IMR-90 (cell line): ENCODE measurements at regions not wholly inside any gene's neighbourhood (a gene's known extent, or its start where the extent isn't known, plus 50 kb on each side); places are given as distances from the start of the nearest gene placed in this dataset.

Experiments
- ATAC-seq: fragments of 200-7000 bp; cut with Tn5 transposase; 2 replicates; pipeline ENCODE4 v1.9.1; 2020; ENCODE audit warnings: low read depth, mild to moderate bottlenecking, moderate library complexity
- BruUV-seq: library from RNA; stranded (reverse); fragments of 400-500 nt; replicated peaks from 2 replicates; lab custom pipeline; 2021; lab: Mats Ljungman, UMichigan
- CTCF ChIA-PET: fragments of 300-600 bp; formaldehyde crosslinking; extraction: SDS; loops from one replicate; lab custom pipeline; 2021; ENCODE audit warnings: antibody characterized with exemption; lab: Yijun Ruan, JAX
- POLR2A ChIA-PET: fragments of 300-600 bp; sonication (Branson Sonifier 250); formaldehyde crosslinking; loops from one replicate; lab custom pipeline; 2022; ENCODE audit warnings: antibody characterized with exemption; ENCODE audit not compliant: unreplicated experiment; lab: Charles Lee
- DNase-seq: peaks from one replicate; pipeline ENCODE4 v3.0.0; 2013
- H2AFZ ChIP-seq: replicated peaks from 2 replicates; pipeline ENCODE3; 2013; ENCODE audit warnings: low read length, mild to moderate bottlenecking; ENCODE audit not compliant: poor library complexity
- H2AK5ac ChIP-seq: 2 replicates; pipeline ENCODE4 v1.6.1; 2013; ENCODE audit warnings: low read depth, low read length, inconsistent platforms
- H2AK9ac ChIP-seq: replicated peaks from 2 replicates; pipeline ENCODE3; 2013; ENCODE audit warnings: mild to moderate bottlenecking, low read depth, low read length, moderate library complexity; ENCODE audit not compliant: poor library complexity
- H2BK120ac ChIP-seq: 2 replicates; pipeline ENCODE4 v1.6.1; 2013; ENCODE audit warnings: low read depth, low read length, inconsistent platforms
- H2BK15ac ChIP-seq: 3 replicates; pipeline ENCODE4 v1.6.1; 2013; ENCODE audit warnings: low read depth, low read length, inconsistent platforms
- H2BK20ac ChIP-seq: 2 replicates; pipeline ENCODE4 v1.6.1; 2013; ENCODE audit warnings: low read depth, mild to moderate bottlenecking, inconsistent platforms, low read length, moderate library complexity
- H2BK5ac ChIP-seq: 2 replicates; pipeline ENCODE4 v1.6.1; 2013; ENCODE audit warnings: mild to moderate bottlenecking, low read depth, low read length, inconsistent platforms; ENCODE audit not compliant: poor library complexity, severe bottlenecking
- H3K14ac ChIP-seq: replicated peaks from 2 replicates; pipeline ENCODE4 v1.6.1; 2013; ENCODE audit warnings: low read depth, low read length, inconsistent platforms
- H3K18ac ChIP-seq: 2 replicates; pipeline ENCODE4 v1.6.1; 2013; ENCODE audit warnings: low read depth, low read length, control low read depth
- H3K23ac ChIP-seq: 2 replicates; pipeline ENCODE4 v1.6.1; 2013; ENCODE audit warnings: low read depth, low read length, inconsistent platforms
- H3K27ac ChIP-seq: 2 replicates; pipeline ENCODE4 v1.5.1; 2013; ENCODE audit warnings: mild to moderate bottlenecking, control low read depth, low read length; ENCODE audit not compliant: insufficient read depth
- H3K27me3 ChIP-seq: 2 replicates; pipeline ENCODE4 v1.6.1; 2013; ENCODE audit warnings: low read length; ENCODE audit not compliant: control insufficient read depth, insufficient read depth
- H3K36me3 ChIP-seq: 2 replicates; pipeline ENCODE4 v1.6.1; 2013; ENCODE audit warnings: low read length, mixed read lengths; ENCODE audit not compliant: control insufficient read depth, insufficient read depth
- H3K4ac ChIP-seq: 2 replicates; pipeline ENCODE4 v1.6.1; 2013; ENCODE audit warnings: low read depth, low read length, inconsistent platforms
- H3K4me1 ChIP-seq: 2 replicates; pipeline ENCODE4 v1.6.1; 2013; ENCODE audit warnings: low read length, mixed read lengths; ENCODE audit not compliant: control insufficient read depth, insufficient read depth
- H3K4me2 ChIP-seq: 2 replicates; pipeline ENCODE4 v1.6.1; 2013; ENCODE audit warnings: low read depth, mild to moderate bottlenecking, control low read depth, low read length, moderate library complexity
- H3K4me3 ChIP-seq: 2 replicates; pipeline ENCODE4 v1.5.1; 2013; ENCODE audit warnings: low read depth, mild to moderate bottlenecking, control low read depth, low read length, moderate library complexity; ENCODE audit not compliant: insufficient read depth
- H3K56ac ChIP-seq: 2 replicates; pipeline ENCODE4 v1.6.1; 2013; ENCODE audit warnings: low read length, inconsistent platforms; ENCODE audit not compliant: insufficient read depth; ENCODE audit errors: extremely low read depth
- H3K79me1 ChIP-seq, 2 experiments: 2 replicates each; pipeline ENCODE4 v1.6.1; 2013; ENCODE audit warnings: low read length in 2 of 2, inconsistent platforms in 1 of 2, low read depth in 1 of 2
- H3K9ac ChIP-seq: 2 replicates; pipeline ENCODE4 v1.6.1; 2013; ENCODE audit warnings: low read depth, low read length, control low read depth
- H3K9me1 ChIP-seq: 2 replicates; pipeline ENCODE4 v1.6.1; 2013; ENCODE audit warnings: low read length, inconsistent platforms; ENCODE audit not compliant: insufficient read depth
- H3K9me3 ChIP-seq: 2 replicates; pipeline ENCODE4 v1.6.1; 2013; ENCODE audit warnings: low read length; ENCODE audit not compliant: control insufficient read depth, insufficient read depth
- H4K20me1 ChIP-seq: 2 replicates; pipeline ENCODE4 v1.6.1; 2013; ENCODE audit warnings: low read length, inconsistent platforms; ENCODE audit not compliant: insufficient read depth
- H4K5ac ChIP-seq: 2 replicates; pipeline ENCODE4 v1.6.1; 2013; ENCODE audit warnings: mild to moderate bottlenecking, low read depth, low read length, control low read depth
- H4K8ac ChIP-seq, 2 experiments: 2 replicates each; pipeline ENCODE4 v1.6.1; 2013; ENCODE audit warnings: low read depth in 2 of 2, low read length in 2 of 2, control low read depth in 1 of 2, inconsistent platforms in 1 of 2
- H4K91ac ChIP-seq: 2 replicates; pipeline ENCODE4 v1.6.1; 2013; ENCODE audit warnings: low read depth, low read length, inconsistent platforms; ENCODE audit not compliant: insufficient read depth
- BHLHE40 ChIP-seq: fragments of 150-350 bp; IDR thresholded peaks from 2 replicates; pipeline ENCODE4 v1.6.1; 2016; ENCODE audit warnings: mild to moderate bottlenecking, low read depth, low read length
- CTCF ChIP-seq: conservative IDR thresholded peaks from 2 replicates; pipeline ENCODE4 v1.5.1; 2012; ENCODE audit warnings: mild to moderate bottlenecking, low read depth, low read length, improper control_type of control experiment
- ELK1 ChIP-seq: fragments of 150-350 bp; IDR thresholded peaks from 2 replicates; pipeline ENCODE4 v1.6.1; 2016; ENCODE audit warnings: low read depth, mild to moderate bottlenecking, low read length, moderate library complexity, borderline replicate concordance
- FOS ChIP-seq: fragments of 150-350 bp; IDR thresholded peaks from 2 replicates; pipeline ENCODE4 v1.6.1; 2016; ENCODE audit warnings: low read depth, low read length
- NFE2L2 ChIP-seq: fragments of 150-350 bp; IDR thresholded peaks from 2 replicates; pipeline ENCODE4 v1.6.1; 2016; ENCODE audit warnings: low read depth, mild to moderate bottlenecking, low read length
- RAD21 ChIP-seq: IDR thresholded peaks from 2 replicates; pipeline ENCODE4 v1.6.1; 2012; ENCODE audit warnings: low read length, improper control_type of control experiment
- WGBS, 2 experiments: methylation state at CpG; one replicate each; pipeline versions ENCODE4 v1.1.5 to v1.1.7; 2013; ENCODE audit warnings: missing lambda C conversion rate in 2 of 2; ENCODE audit not compliant: insufficient read length in 1 of 2; ENCODE audit errors: extremely low coverage in 2 of 2; 5-methylcytosine and 5-hydroxymethylcytosine counted together
- dilution Hi-C: fragments of 300-500 bp; cut with HindIII; formaldehyde crosslinking; loops from one replicate; pipeline ENCODE4 v1.14.3; 2018; ENCODE audit warnings: low sequenced_read_pairs; ENCODE audit not compliant: unreplicated experiment
- in situ Hi-C: fragments of 300-500 bp; cut with MboI; formaldehyde crosslinking; loops from 3 replicates; pipeline ENCODE4 v1.14.3; 2019; ENCODE audit warnings: low sequenced_read_pairs, inconsistent platforms, mixed read lengths
- intact Hi-C: fragments of 100-400 bp; cut with micrococcal nuclease; formaldehyde crosslinking; loops from 2 replicates; pipeline ENCODE4 v1.10.0; 2022
- TF ChIP-seq, protein P1 (sequence below): fragments of 150-350 bp; IDR thresholded peaks from 2 replicates; pipeline ENCODE4 v1.6.1; 2017; ENCODE audit warnings: mild to moderate bottlenecking, antibody characterized with exemption, low read length, low read depth

- ChIA-PET POLR2A (no interaction called here), CTCF (no interaction called here)
- peaks cover 19% of the 10 kb centered on the region for H3K4me1 ChIP-seq
- intact Hi-C loops (loop anchor here (1.0 to 2.0 kb wide), 2 partner anchors 79 to 106 kb away; no protein-coding TSS in a partner anchor), in situ Hi-C loops (no loop called here), dilution Hi-C loops (no loop called here)
- H3K79me1 ChIP-seq = no peaks in the 10 kb centered on the region
- peaks cover 11% of the 10 kb centered on the region for H3K9me1 ChIP-seq
- WGBS, 2 experiments = no CpG with 5 or more reads among the region's 2 CpGs
- peak overlapping the region; percentile 72; the same call in 1 of the 2 replicates for H4K91ac ChIP-seq
- H4K20me1 ChIP-seq = no peaks in the 10 kb centered on the region
- H2AFZ ChIP-seq = no peak overlapping the region
- H3K27me3 ChIP-seq = no peaks in the 10 kb centered on the region
- H3K23ac ChIP-seq = peak overlapping the region; percentile 63; the same call in 1 of the 2 replicates
- peak overlapping the region; percentile 95 for H2BK20ac ChIP-seq
- H2BK5ac ChIP-seq = peak overlapping the region; percentile 97
- peak overlapping the region; percentile 95; the same call in 1 of the 2 replicates for H4K5ac ChIP-seq
- peak overlapping the region; percentile 98; the same call in 1 of the 2 replicates for H3K18ac ChIP-seq
- TF ChIP-seq CTCF = no peak
- TF ChIP-seq RAD21 = no peak
- TF ChIP-seq NFE2L2 = no peak
- peak; percentile 48 for TF ChIP-seq FOS
- no peak for TF ChIP-seq ELK1
- no peak for TF ChIP-seq BHLHE40
- TF ChIP-seq, protein P1, sequence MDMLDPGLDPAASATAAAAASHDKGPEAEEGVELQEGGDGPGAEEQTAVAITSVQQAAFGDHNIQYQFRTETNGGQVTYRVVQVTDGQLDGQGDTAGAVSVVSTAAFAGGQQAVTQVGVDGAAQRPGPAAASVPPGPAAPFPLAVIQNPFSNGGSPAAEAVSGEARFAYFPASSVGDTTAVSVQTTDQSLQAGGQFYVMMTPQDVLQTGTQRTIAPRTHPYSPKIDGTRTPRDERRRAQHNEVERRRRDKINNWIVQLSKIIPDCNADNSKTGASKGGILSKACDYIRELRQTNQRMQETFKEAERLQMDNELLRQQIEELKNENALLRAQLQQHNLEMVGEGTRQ = no peak
- peak overlapping the region; percentile 93; the same call in 1 of the 2 replicates for H3K4me2 ChIP-seq
- peak overlapping the region; percentile 21; the same call in 1 of the 2 replicates for H3K27ac ChIP-seq
- peak overlapping the region; percentile 92; the same call in 1 of the 3 replicates for H2BK15ac ChIP-seq
- DNase-seq (peak; percentile 70), ATAC-seq (peak; percentile 33; the same call in 1 of the 2 replicates)
- no peak overlapping the region for H2AK9ac ChIP-seq
- H2AK5ac ChIP-seq = peak overlapping the region; percentile 74
- no peak overlapping the region for H3K4me3 ChIP-seq
- H3K56ac ChIP-seq = peak overlapping the region; percentile 73; the same call in 1 of the 2 replicates
- no TSS peak for BruUV-seq
- peak overlapping the region; percentile 29; the same call in 1 of the 2 replicates for H3K9ac ChIP-seq
- H3K14ac ChIP-seq = peak overlapping the region; percentile 85; the same call in 1 of the 2 replicates
- H2BK120ac ChIP-seq = peak overlapping the region; percentile 94
- H3K36me3 ChIP-seq = no peaks in the 10 kb centered on the region
- peak overlapping the region; percentile 82 for H3K4ac ChIP-seq
- H4K8ac ChIP-seq = peak overlapping the region; percentile 48 to 91
- H3K9me3 ChIP-seq = no peaks in the 10 kb centered on the region
Measured at GRCh38 chr10:21398563-21399231, 126.8 kb downstream of the SKIDA1 start.
